Ureter (tissue), 1 donor: ENCODE measurements at regions not wholly inside any gene's neighbourhood (a gene's known extent, or its start where the extent isn't known, plus 50 kb on each side); places are given as distances from the start of the nearest gene placed in this dataset.
"Not testable (repeated sequence)": the region's sequence is repeated elsewhere in the genome, so short reads cannot be mapped to it uniquely, and the experiment has no call there.

Experiments used
- DNase-seq: peaks from one replicate; pipeline ENCODE4 v3.0.0-alpha.2; 2020; ENCODE audit warnings: low spot score
- donor health status: DM: yes; HTN: yes; CAD: no.

DNA sequence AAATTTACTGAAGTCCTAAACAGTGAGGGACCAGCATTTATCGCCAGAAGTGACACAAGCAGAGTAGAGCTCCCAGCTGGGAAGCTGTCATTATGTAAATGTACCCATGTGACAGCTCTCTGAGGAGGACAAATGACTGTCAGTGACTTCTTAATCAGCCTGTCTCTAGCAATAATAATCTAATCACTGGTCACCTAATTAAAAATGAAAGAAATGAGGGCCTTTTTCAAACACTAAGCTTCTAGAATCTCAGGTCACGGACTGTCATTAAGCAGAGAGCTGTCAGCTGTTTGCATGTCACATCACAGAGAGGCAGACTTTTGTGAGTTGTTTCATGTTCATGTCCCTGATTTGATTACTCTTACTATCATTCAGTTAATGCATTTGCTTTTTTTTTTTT is 77.9 kb upstream of the FBXL17 start:
- DNase-seq = no peak

DNA sequence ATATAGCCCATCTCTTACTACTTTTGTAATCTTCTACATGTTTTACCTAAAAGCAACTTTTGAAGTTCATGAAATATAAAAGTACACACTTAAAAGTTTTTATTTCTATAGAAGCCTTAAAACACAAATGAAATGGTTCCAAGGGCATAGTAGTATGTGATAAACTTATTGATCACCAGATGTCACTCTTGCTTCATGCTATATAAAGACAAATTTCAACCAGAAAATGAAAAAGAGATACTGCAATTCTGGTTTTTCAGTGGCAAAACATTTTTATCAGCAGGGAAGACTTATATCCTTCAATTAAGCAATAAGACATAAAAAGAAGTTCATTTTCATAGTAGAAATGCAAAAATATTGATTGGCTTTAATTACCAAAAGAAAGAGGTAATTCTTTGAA is 69.4 kb upstream of the FBXL17 start:
- DNase-seq = no peak

DNA sequence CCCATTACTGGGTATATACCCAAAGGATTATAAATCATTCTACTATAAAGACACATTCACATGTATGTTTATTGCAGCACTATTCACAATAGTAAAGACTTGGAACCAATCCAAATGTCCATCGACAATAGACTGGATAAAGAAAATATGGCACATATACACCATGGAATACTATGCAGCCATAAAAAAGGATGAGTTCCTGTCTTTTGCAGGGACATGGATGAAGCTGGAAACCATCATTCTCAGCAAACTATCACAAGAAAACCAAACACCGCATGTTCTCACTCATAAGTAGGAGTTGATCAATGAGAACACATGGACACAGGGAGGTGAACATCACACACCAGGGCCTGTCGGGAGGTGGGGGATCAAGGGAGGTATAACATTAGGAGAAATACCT is 62.2 kb upstream of the FBXL17 start:
- DNase-seq = not testable (repeated sequence)

DNA sequence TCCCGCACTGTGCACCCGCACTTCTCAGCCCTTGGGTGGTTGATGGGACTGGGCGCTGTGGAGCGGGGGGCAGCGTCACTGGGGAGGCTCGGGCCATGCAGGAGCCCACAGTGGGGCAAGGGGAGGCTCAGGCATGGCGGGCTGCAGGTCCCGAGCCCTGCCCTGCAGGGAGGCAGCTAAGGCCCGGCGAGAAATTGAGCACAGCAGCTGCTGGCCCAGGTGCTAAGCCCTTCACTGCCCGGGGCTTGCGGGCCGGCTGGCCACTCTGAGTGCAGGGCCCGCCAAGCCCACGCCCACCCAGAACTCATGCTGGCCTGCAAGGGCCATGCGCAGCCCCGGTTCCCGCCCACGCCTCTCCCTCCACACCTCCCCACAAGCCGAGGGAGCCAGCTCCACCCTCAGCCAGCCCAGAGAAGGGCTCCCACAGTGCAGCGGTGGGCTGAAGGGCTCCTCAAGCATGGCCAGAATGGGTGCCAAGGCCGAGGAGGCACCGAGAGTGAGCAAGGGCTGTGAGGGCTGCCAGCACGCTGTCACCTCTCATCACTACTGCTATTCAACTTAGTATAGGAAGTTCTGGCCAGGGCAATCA is 60.3 kb upstream of the FBXL17 start:
- DNase-seq = not testable (repeated sequence)

DNA sequence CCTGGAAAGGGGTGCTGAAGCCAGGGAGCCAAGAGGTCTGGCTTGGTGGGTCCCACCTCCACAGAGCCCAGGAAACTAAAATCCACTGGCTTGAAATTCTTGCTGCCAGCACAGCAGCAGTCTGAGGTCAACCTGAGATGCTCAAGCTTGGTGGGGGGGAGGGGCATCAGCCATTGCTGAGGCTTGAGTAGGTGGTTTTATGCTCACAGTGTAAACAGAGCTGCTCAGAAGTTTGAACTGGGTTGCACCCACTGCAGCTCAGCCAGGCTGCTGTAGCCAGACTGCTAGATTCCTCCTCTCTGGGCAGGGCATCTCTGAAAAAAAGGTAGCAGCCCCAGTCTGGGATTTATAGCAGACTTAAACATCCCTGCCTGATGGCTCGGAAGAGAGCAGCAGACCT is 55.5 kb upstream of the FBXL17 start:
- no peak for DNase-seq

DNA sequence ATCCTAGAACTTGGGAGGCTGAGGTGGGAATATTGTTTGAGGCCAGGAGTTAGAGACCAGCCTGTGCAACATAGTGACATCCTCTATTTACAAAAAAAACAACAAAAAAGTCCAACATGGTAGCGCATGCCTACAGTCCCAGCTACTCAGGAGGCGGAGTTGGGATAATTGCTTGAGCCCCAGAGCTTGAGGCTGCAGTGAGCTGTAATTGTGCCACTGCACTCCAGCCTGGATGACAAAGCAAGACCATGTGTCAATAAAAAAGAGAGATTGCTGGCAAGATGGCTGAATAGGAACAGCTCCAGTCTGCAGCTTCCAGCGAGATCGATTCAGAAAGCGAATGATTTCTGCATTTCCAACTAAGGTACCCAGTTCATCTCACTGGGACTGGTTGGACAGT is 54.8 kb upstream of the FBXL17 start:
- DNase-seq = no peak

DNA sequence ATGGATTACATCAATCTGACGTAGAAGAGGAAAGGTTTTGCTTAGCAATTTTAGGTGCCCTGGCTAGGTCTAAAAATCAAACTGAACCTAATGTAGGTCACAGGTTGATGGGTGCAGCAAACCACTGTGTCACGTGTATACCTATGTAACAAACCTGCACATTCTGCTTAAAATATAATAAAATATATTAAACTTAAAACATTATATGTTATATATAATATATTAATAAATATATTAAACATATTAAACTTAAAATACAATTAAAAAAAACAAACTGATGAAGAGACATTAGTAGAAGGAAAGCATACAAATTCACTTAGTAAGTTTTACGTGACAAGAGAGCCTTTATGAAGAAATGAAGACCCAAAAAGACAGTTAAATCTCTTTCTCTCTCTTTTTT is 51.7 kb upstream of the FBXL17 start:
- DNase-seq = no peak

DNA sequence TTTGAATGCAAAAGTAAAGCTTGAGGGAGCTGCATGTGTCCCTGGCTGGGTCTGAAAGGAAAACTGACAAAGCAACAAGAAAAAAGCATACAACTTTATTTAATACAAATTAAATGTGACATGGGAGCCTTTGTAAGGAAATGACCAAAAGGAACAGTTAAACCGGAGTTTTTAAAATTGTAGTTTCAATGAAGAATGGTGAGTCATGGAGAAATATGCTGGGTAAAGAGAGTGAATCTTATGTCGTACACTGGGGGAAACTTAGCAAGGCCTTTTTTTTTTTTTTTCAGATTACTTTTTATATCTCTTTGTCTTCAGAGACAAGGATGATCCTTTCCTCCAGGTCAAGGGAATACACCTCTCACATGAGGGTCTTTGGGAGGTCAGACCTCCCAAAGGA is 50.1 kb upstream of the FBXL17 start:
- DNase-seq = no peak
